ENCODE measurements at regions not wholly inside any gene's neighbourhood (a gene's known extent, or its start where the extent isn't known, plus 50 kb on each side); places are given as distances from the start of the nearest gene placed in this dataset.
"Not testable (repeated sequence)": the region's sequence is repeated elsewhere in the genome, so short reads cannot be mapped to it uniquely, and the experiment has no call there.

GRCh38 chr14:106579084-106579483, 1052.7 kb downstream of the TMEM121 start:
- H3K27me3 Mint-ChIP-seq (ENCODE audit: low read depth) = peaks cover 10% of the 10 kb centered on the region
- DNase-seq (no peak), ATAC-seq (no peak)
- H3K4me3 Mint-ChIP-seq = no peak overlapping the region
- ChIA-PET POLR2A (no interaction called here), CTCF (no interaction called here)
- no peaks in the 10 kb centered on the region for H3K9me3 Mint-ChIP-seq (ENCODE audit: insufficient read depth)
- H3K36me3 Mint-ChIP-seq (ENCODE audit: low read depth) = no peaks in the 10 kb centered on the region
- H3K27ac Mint-ChIP-seq = no peak overlapping the region
- no peaks in the 10 kb centered on the region for H3K4me1 Mint-ChIP-seq (ENCODE audit: low read depth)

- CTCF ChIA-PET = interaction anchor here (0.6 to 2.8 kb wide), 8 partner anchors 11 to 82 kb away, joined by 3 to 11 read pairs (median 6); no protein-coding TSS in a partner anchor
- no peak for ATAC-seq
- POLR2A ChIA-PET = no interaction called here
Measured at GRCh38 chr14:106585692-106586091, 1059.3 kb downstream of the TMEM121 start.

GRCh38 chr14:106586098-106586704, 1059.8 kb downstream of the TMEM121 start:
- Mint-ChIP-seq H3K36me3 (ENCODE audit: low read depth) (no peaks in the 10 kb centered on the region), H3K27ac (no peak overlapping the region), H3K4me1 (ENCODE audit: low read depth) (peaks cover 17% of the 10 kb centered on the region), H3K9me3 (ENCODE audit: insufficient read depth) (no peaks in the 10 kb centered on the region), H3K27me3 (ENCODE audit: low read depth) (peaks cover 27% of the 10 kb centered on the region), H3K4me3 (no peak overlapping the region)
- ChIA-PET CTCF (interaction anchor here (0.8 to 2.8 kb wide), 12 partner anchors 11 to 81 kb away, joined by 3 to 11 read pairs (median 5); no protein-coding TSS in a partner anchor), POLR2A (no interaction called here)
- DNase-seq (peak; percentile 78), ATAC-seq (peak; percentile 87)

More at GRCh38 chr14:106585692-106586091, 1059.3 kb downstream of the TMEM121 start:
- H3K36me3 Mint-ChIP-seq (ENCODE audit: low read depth) = no peaks in the 10 kb centered on the region
- peaks cover 16% of the 10 kb centered on the region for H3K4me1 Mint-ChIP-seq (ENCODE audit: low read depth)
- no peaks in the 10 kb centered on the region for H3K9me3 Mint-ChIP-seq (ENCODE audit: insufficient read depth)
- H3K4me3 Mint-ChIP-seq = no peak overlapping the region
- DNase-seq = no peak
- H3K27ac Mint-ChIP-seq = no peak overlapping the region
- H3K27me3 Mint-ChIP-seq (ENCODE audit: low read depth) = peaks cover 26% of the 10 kb centered on the region

- H3K4me3 Mint-ChIP-seq; H3K9me3 Mint-ChIP-seq (ENCODE audit: insufficient read depth); ATAC-seq; H3K36me3 Mint-ChIP-seq (ENCODE audit: low read depth); DNase-seq; H3K27ac Mint-ChIP-seq; POLR2A ChIA-PET: not testable (repeated sequence)
- CTCF ChIA-PET = interaction anchor here (0.7 to 4.8 kb wide), 8 partner anchors 13 to 174 kb away, joined by 3 to 27 read pairs (median 4); no protein-coding TSS in a partner anchor
- peaks cover 28% of the 10 kb centered on the region for H3K27me3 Mint-ChIP-seq (ENCODE audit: low read depth)
- H3K4me1 Mint-ChIP-seq (ENCODE audit: low read depth) = peaks cover 16% of the 10 kb centered on the region
Measured at GRCh38 chr14:106591539-106591938, 1065.2 kb downstream of the TMEM121 start.

GRCh38 chr14:106592115-106592852, 1065.9 kb downstream of the TMEM121 start:
- peaks cover 13% of the 10 kb centered on the region for H3K4me1 Mint-ChIP-seq (ENCODE audit: low read depth)
- H3K9me3 Mint-ChIP-seq (ENCODE audit: insufficient read depth); POLR2A ChIA-PET; H3K36me3 Mint-ChIP-seq (ENCODE audit: low read depth); H3K4me3 Mint-ChIP-seq; ATAC-seq; H3K27ac Mint-ChIP-seq: not testable (repeated sequence)
- CTCF ChIA-PET = interaction anchor here (0.7 to 4.8 kb wide), 8 partner anchors 12 to 35 kb away, joined by 3 to 27 read pairs (median 4); no protein-coding TSS in a partner anchor
- peak; percentile 74 for DNase-seq
- H3K27me3 Mint-ChIP-seq (ENCODE audit: low read depth) = peaks cover 31% of the 10 kb centered on the region

DNA sequence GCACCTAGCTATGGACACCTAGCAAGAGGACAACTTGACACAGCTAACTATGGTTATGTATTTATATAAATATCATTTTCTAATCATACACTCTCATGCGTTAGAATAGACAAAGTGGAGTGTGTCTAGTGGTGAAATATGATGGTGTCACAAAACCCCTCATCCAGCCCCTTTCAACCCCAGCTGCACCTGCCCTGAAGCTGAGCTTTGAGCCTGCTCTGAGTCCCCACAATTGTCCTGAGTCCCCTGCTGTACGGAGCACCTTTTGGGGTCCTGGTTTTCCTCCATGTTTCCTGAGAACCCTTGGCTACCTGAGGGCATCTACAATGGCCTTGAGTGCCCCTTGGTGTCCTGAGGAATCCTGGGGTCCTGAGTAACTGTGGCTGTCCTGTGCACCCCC, 1072.8 kb downstream of the TMEM121 start:
- Mint-ChIP-seq H3K36me3 (ENCODE audit: low read depth) (no peaks in the 10 kb centered on the region), H3K9me3 (ENCODE audit: insufficient read depth) (no peaks in the 10 kb centered on the region), H3K27ac (no peak overlapping the region), H3K4me3 (no peak overlapping the region), H3K27me3 (ENCODE audit: low read depth) (peaks cover 56% of the 10 kb centered on the region), H3K4me1 (ENCODE audit: low read depth) (no peaks in the 10 kb centered on the region)
- ATAC-seq (no peak), DNase-seq (no peak)
- ChIA-PET CTCF (interaction anchor here (1.0 to 2.9 kb wide), 4 partner anchors 13 to 181 kb away, joined by 3 to 11 read pairs (median 6); no protein-coding TSS in a partner anchor), POLR2A (no interaction called here)

DNA sequence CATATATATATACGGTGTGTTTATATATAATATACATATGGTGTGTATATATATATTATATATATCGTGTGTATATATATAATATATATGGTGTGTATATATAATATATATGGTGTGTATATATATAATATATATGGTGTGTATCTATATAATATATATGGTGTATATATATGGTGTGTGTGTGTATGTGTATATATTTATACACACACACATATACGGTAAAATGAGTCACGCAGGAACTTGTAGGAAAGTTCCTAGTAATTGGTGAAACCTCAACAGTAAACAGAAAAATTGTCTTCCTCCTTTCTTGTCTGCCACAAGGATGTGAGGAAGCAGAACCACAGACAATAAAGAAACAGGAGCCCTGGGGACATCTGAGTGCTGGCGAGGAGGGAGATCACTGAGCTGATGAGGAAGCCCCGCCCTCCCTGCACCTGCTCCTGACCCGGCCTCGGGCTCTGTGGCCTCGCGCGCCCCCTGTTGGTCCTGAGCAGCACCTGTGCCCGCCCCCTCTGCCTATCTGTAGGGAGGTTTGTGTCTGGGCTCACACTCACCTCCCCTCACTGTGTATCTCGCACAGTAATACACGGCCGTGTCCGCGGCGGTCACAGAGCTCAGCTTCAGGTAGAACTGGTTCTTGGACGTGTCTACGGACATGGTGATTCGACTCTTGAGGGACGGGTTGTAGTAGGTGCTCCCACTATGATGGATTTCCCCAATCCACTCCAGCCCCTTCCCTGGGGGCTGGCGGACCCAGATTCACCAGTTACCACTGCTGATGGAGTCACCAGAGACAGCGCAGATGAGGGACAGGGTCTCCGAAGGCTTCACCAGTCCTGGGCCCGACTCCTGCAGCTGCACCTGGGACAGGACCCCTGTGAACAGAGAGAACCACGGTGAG, 1079.4 kb downstream of the TMEM121 start:
- no peaks in the 10 kb centered on the region for H3K4me1 Mint-ChIP-seq (ENCODE audit: low read depth)

GRCh38 chr14:106606936-106607335, 1080.6 kb downstream of the TMEM121 start:
- Mint-ChIP-seq H3K27me3 (ENCODE audit: low read depth) (peaks cover 64% of the 10 kb centered on the region), H3K36me3 (ENCODE audit: low read depth) (no peaks in the 10 kb centered on the region), H3K9me3 (ENCODE audit: insufficient read depth) (no peaks in the 10 kb centered on the region), H3K4me1 (ENCODE audit: low read depth) (no peaks in the 10 kb centered on the region), H3K4me3 (no peak overlapping the region), H3K27ac (no peak overlapping the region)
- ChIA-PET CTCF (interaction anchor here (1.0 to 8.4 kb wide), 6 partner anchors 10 to 52 kb away, joined by 3 to 79 read pairs (median 6); no protein-coding TSS in a partner anchor), POLR2A (no interaction called here)
- ATAC-seq (no peak), DNase-seq (no peak)

More for the DNA sequence above, 1079.4 kb downstream of the TMEM121 start:
- DNase-seq (peak; percentile 88), ATAC-seq (peak; percentile 100)
- ChIA-PET CTCF (interaction anchor here (0.7 to 8.4 kb wide), 13 partner anchors 8 to 244 kb away, joined by 3 to 79 read pairs (median 7); no protein-coding TSS in a partner anchor), POLR2A (no interaction called here)
- Mint-ChIP-seq H3K36me3 (ENCODE audit: low read depth) (no peaks in the 10 kb centered on the region), H3K27ac (no peak overlapping the region), H3K4me3 (no peak overlapping the region), H3K27me3 (ENCODE audit: low read depth) (peaks cover 70% of the 10 kb centered on the region), H3K9me3 (ENCODE audit: insufficient read depth) (no peaks in the 10 kb centered on the region)

- Mint-ChIP-seq H3K27me3 (ENCODE audit: low read depth) (peaks cover 61% of the 10 kb centered on the region), H3K4me1 (ENCODE audit: low read depth) (no peaks in the 10 kb centered on the region), H3K36me3 (ENCODE audit: low read depth) (no peaks in the 10 kb centered on the region), H3K9me3 (ENCODE audit: insufficient read depth) (no peaks in the 10 kb centered on the region), H3K27ac (no peak overlapping the region), H3K4me3 (no peak overlapping the region)
- ChIA-PET CTCF (no interaction called here), POLR2A (no interaction called here)
- no peak for ATAC-seq
- no peak for DNase-seq
Measured at GRCh38 chr14:106610691-106611090, 1084.3 kb downstream of the TMEM121 start.

DNA sequence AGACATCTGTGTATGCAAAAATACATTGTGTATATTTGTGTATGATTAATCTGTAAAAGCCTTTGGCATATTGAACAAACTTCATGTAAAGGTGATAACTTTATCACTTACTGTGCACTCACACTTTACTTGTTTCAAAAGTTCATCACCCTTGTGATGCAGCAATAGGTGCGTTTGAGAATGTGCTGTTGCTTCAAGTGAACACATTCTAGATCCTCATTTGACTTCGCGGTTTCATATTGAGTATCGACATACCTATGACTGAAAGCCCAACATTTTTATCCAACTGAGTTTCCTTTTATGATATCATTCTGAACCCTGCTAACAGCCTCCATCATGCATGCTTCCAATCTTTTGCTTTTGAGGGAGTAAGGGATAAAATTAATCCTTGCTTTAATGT, 1086.9 kb downstream of the TMEM121 start:
- ATAC-seq = no peak
- Mint-ChIP-seq H3K27me3 (ENCODE audit: low read depth) (peaks cover 55% of the 10 kb centered on the region), H3K4me1 (ENCODE audit: low read depth) (no peaks in the 10 kb centered on the region), H3K4me3 (no peak overlapping the region), H3K36me3 (ENCODE audit: low read depth) (no peaks in the 10 kb centered on the region), H3K27ac (no peak overlapping the region), H3K9me3 (ENCODE audit: insufficient read depth) (no peaks in the 10 kb centered on the region)
- ChIA-PET CTCF (interaction anchor here (1.2 to 1.5 kb wide), 2 partner anchors 13 to 26 kb away, joined by 3 to 9 read pairs; no protein-coding TSS in a partner anchor), POLR2A (no interaction called here)
- no peak for DNase-seq

GRCh38 chr14:106618471-106618951, 1092.1 kb downstream of the TMEM121 start:
- H3K27ac Mint-ChIP-seq; H3K36me3 Mint-ChIP-seq (ENCODE audit: low read depth); H3K4me3 Mint-ChIP-seq; H3K9me3 Mint-ChIP-seq (ENCODE audit: insufficient read depth): not testable (repeated sequence)
- ChIA-PET CTCF (interaction anchor here (0.5 to 4.2 kb wide), 38 partner anchors 8 to 206 kb away, joined by 3 to 79 read pairs (median 5); no protein-coding TSS in a partner anchor), POLR2A (interaction anchor here (1.0 kb wide), 1 partner anchor 147 kb away, joined by 3 read pairs; no protein-coding TSS in a partner anchor)
- DNase-seq = peak; percentile 90
- peak; percentile 85 for ATAC-seq
- H3K4me1 Mint-ChIP-seq (ENCODE audit: low read depth) = peaks cover 24% of the 10 kb centered on the region
- peaks cover 43% of the 10 kb centered on the region for H3K27me3 Mint-ChIP-seq (ENCODE audit: low read depth)

Data from activated CD8-positive, alpha-beta T cell treated with anti-CD3 and anti-CD28 coated beads, Interleukin-2, amount 10 ng/mL, durations not matched to agents 7 days and 5 days (primary cell).